ENCODE measurements at regions not wholly inside any gene's neighbourhood (a gene's known extent, or its start where the extent isn't known, plus 50 kb on each side); places are given as distances from the start of the nearest gene placed in this dataset.

DNA sequence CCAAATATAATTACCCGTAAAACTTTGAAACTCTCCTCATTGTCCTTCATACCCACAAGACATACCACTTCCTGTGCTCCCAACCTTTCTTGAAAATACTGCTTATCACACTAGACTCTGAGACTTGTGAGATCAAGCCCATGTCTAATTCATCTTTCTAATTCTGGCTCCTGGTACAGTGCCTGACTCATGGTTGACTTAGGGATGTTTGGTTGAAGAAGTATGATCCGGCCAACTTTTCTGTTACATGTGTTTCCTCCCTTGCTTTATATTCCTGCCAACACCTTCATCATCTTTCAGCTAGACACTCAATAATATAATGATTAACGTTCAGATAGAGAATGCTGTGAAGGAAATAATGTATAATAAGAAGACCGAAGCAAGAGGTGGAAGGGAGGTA, 58.2 kb downstream of the MEX3B start:
- no peak for DNase-seq (ENCODE audit: low read depth)

DNA sequence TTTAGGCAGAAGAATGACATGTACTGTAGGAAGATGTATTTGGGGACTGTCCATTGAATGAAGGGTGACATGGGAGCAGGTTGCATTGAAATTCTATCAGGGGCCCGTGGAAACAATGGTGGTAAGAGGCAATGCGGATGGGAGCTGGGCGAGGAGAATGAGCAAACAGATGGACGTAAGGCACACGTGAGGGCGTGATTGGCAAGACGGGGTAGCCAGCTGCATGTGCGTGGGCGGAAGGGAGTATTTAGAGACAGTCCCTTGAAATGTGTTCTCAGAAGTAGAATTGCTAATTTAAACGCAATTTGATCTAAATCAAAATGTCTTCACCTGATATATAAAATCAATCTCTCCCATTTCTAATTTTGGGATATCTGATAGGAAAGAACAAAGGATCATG, 62.3 kb downstream of the MEX3B start:
- DNase-seq (ENCODE audit: low read depth), result no peak

DNA sequence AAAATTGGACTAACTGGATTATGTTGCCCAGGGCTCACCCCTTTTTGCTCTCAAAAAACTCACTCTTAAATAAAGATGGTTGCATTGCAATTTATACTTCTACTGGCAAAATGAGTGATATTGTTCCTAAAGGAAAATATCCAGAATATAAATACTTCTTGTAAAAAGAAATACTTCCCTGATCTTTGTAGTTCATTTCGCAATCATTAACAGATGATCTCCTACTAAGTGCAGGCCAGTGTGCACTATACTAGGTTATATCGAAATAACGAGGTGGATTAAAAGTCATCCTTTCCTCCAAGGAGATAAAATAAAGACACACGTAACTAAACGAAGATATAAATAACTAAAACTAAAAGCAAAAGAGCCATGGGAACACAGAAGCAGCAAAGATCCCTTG, 63.0 kb downstream of the MEX3B start:
- no peak for DNase-seq (ENCODE audit: low read depth)

DNA sequence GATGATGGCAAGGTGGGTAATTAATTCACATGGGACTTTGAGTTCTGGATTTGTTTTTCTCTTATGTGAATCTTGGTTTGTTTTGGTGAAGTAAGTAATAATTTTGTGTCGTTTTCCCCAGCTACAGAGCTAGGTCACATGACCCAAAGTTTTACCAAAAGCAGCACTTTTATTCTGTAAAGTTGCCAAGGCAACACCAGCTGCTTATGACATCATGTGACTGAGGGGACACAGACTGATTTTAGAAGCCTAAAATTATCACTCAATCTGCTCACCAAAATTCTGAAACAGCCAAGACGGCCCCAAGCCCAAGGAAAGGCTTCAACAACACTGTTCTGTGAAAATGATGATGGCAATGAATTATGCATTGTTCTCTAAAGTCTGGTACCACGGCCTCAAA, 63.9 kb downstream of the MEX3B start:
- no peak for DNase-seq (ENCODE audit: low read depth)

DNA sequence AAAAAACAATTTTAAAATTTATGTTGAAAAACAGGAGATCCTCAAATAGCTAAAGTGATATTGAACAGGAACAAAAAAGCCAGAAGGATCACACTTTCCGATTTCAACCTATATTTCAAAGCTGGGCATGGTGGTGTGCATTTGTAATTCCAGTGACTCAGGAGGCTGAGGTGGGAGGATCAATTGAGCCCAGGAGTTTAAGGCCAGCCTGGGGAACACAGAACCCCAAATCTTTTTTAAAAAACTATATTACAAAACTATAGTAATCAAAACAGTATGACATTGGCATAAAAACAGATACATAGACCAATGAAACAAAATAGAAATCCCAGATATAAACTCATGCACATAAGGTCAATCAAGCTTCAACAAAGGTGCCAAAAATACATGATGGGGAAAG, 68.4 kb downstream of the MEX3B start:
- DNase-seq (ENCODE audit: low read depth), result no peak

DNA sequence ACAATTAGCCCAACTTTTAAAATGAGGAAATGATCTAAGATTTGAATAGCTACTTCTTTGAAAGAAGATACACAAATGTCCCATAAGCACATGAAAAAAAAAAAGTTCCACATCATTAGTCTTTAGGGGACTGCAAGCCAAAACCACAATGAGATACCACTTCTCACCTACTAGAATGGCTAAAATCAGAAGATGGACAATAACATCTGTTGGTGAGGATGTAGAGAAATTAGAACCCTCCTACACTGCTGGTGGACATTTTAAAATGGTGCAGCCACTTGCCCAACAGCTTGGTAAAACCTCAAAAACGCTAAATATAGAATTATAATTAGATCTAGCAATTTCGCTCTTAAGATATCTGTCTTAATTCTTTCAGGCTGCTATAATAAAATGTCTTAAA, 77.1 kb downstream of the MEX3B start:
- DNase-seq (ENCODE audit: low read depth), result no peak

DNA sequence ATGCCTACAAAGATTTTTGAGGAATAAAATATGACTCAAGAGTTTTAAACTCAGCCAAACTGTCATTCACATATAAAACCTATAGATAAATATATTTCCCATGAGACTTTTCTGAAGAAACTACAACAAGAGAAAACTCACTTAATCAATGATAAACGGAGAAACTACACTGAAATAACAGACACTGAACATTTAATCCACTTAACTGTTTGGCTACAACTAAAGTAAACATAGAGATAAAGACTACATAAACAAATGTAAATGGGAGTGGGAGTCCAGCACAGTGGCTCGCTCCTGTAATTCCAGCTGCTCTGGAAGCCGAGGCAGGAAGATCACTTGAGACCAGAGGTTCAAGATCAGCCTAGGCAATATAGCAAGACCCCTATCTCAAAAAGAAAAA, 79.2 kb downstream of the MEX3B start:
- DNase-seq (ENCODE audit: low read depth), result no peak

DNA sequence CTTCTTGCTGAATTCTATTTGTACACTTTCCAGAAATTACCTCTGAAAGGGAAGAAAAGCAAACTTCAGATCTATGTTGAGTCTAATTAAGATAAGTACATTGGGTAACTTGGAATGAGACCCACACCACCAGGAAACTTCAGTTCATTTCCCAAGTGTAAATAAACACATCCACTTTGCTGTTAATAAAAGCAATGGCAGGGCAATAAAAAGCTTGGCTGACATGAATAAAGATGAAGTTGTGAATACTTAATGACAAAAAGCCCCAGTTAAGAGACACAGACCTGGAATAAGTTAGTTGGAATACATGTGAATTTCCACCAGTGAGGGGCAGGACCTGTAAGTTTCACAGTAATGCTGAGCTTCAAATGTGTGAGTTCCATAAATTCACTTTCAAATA, 83.3 kb downstream of the MEX3B start:
- DNase-seq (ENCODE audit: low read depth), result no peak

DNA sequence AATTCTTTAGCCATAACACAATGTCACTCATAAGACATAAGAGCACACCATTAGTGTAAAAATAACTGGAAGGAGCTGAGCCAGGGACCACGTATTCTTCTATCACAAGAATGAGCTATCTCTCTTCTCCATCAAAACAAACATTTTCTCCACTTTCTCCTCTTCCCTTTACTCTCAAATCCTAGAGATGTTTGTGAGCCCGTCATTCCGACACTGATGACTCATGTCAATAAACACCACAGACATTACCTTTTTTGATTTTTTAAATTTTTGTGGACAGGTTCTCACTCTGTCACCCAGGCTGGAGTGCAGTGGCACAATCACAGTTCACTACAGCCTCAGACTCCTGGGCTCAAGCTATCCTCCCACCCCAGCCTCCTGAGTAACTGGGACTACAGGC, 86.6 kb downstream of the MEX3B start:
- no peak for DNase-seq (ENCODE audit: low read depth)

DNA sequence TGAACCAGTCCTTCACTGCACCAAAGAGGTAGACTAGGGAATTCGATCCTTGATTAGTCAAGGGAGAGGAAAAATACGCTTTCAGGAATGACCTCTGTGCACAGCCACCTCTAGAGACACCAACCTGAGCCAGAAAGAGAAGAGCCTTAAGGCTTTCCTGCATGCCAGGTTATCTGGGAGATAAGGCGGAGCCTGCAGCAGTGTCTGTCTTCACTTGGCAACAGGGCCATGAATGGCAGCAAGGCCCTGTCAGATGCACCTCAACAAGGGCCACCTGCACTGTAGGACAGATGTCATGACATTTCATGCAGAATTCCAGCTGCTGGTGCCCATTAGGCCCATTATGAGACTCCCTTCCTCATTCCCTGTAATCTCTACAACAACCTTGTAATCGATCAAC, 88.1 kb downstream of the MEX3B start:
- DNase-seq (ENCODE audit: low read depth), result no peak

DNA sequence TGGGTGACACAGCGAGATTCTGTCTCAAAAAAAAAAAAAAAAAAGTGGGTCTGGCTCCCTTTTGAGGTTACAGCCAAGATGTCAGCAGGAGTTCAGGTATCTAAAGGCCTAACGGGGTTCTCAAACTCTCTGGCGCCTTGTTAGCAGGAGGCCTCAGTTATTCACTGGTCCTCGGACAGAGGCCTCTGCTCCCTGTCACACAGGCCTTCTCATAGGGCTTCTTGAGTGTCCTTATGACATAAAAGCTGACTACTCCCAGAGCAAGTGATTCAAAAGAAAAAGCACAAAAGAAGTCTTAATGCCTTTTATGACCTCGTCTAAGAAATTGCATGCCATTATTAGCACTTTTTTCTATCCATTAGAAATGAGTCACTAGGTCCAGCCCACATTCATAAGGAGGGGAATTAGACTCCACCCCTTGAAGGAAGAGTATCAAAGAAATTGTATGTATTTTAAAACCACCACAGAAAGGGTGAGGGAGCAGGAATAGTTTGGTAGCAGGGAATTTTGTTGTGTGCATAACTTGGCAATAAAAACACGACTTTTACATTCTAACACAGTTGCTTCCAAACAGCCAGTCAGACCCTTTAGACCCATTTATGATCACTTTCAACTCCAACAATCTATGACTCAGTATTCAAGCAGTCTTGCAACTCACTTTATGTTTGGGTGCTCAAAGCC, 90.3 kb downstream of the MEX3B start:
- DNase-seq (ENCODE audit: low read depth), result no peak

DNA sequence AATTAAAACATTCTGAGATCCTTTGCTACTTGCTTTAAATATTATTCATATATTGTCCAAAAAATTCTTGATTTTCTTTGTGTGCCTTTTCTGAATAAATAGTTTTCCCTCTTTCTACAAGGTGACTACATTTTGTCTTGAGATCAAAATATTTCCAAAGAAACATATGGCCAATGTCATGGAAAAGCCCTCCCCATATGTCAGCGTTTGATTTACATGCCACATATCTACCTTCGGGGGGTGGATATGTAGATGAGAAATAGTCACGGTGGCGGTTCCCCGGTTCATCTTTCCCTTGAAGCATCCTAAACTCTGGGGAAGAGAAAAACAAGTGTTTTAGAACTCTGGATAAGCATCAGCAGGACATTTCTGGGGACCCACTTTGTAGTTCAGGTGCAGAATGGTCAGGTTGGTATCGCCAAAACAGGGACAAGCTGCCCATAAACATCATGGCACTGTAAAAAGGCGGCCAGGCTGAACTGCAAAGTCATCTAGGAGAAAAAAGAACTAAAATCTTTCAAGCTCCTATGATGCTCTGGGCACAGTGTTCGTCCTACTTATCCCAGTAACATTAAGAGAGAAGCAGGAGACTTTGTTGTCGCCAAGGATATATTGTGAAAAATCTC, 91.5 kb downstream of the MEX3B start:
- DNase-seq (ENCODE audit: low read depth), result no peak

DNA sequence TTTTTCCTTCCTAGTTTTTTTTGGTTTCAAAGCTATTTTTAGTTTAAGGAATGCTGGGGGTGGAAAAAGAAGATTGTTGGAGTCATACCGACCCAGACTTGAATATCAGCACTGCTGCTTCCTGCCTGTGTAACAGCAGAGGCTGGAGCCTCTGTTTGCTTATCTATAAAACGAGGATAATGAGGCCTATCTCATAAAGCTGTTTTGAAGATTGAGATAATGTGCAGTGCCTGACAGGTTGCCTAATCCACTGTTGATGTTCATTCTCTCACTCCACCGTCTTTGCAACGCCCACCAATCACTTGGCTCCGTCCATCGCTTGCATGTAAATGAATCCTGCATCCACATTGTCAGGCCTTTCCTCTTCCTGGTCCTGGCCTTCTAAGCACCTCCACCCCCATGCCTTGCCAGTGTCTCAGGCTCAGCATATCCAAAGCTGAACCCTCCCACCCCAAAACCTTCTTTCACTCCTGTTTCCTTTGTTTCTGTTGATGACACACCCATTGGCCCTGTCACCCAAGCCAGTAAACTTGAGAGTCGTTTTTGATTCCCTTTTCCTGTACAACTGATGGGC, 94.9 kb downstream of the MEX3B start:
- peak; percentile 79 for DNase-seq (ENCODE audit: low read depth)

DNA sequence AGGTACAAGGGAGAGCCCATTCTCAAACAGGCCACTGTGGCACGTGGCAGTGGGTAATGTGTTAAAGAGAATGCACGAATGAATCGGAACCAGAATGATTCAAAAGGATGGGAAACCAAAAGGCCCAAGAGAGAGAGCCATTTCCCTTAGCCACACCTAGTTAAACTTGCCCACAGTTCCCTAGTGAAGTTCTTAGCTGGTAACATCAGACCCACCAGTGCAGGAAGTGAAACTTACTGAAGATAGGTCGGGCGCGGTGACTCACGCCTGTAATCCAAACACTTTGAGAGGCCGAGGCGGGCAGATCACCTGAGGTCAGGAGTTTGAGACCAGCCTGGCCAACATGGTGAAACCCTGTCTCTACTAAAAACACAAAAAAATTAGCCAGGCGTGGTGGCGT, 97.1 kb downstream of the MEX3B start:
- DNase-seq (ENCODE audit: low read depth), result no peak

DNA sequence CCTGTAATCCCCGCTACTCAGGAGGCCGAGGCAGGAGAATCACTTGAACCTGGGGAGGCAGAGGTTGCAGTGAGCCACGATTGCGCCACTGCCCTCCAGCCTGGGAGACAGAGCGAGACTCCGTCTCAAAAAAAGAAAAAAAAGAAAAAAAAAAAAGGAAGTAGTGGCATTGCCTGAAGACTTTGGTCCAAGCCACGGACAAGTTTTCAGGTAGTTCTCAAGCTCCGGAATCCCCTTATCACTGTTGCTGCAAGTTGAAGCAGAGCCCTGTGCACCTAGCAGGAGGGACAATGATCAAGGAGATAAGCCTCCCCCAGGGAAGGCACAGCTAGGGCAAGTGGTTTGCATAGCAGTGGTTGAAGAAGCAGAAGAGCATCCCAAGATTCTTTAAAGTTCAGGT, 97.6 kb downstream of the MEX3B start:
- DNase-seq (ENCODE audit: low read depth), result no peak

DNA sequence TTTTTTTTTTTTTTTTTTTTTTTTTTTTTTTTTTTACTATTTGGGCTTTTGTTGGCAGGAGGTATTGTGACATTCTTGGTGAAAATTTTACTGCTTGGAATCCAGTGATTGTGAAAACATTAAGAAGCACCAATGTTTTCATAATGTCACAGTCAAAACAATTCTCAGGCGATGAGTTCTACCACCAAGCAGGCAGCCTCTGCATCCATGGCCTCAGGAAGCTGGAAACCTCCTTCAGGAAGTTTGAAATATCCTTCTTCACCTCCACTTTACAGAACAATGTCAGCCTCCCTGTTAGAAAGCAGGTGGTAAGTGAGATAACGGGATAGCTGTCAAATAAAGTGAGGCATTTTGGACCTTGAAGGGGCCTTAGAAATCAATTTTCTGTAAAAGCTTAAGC, 98.3 kb downstream of the MEX3B start:
- no peak for DNase-seq (ENCODE audit: low read depth)

DNA sequence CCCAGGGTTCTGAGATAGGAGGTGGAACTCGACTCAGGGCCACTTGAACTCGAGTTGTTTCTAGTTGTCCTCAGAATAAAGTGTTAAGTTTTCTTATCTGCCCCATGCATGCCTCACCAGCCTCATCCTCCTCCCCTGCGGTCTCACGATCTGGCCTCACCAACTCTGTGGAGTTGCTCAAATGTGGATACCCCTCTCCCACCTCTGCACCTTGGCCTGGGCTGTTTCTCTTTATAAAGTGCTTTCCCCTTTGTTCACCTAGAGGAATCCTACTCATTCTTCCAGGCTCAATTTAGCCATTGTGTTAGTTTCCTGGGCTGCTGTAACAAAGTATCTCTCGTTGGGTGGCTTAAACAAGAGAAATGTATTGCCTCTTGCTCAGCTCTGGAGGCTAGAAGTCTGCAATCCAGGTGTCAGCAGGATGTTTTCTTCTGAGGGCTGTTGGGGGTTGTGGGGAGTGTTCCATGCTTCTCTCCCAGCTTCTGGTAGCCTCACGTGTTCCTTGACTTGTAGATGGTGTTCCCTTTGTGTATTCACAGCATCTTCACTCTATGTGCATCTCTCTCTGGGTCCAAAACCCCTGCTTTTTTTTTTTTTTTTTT, 100.7 kb downstream of the MEX3B start:
- DNase-seq (ENCODE audit: low read depth), result peak; percentile 95

DNA sequence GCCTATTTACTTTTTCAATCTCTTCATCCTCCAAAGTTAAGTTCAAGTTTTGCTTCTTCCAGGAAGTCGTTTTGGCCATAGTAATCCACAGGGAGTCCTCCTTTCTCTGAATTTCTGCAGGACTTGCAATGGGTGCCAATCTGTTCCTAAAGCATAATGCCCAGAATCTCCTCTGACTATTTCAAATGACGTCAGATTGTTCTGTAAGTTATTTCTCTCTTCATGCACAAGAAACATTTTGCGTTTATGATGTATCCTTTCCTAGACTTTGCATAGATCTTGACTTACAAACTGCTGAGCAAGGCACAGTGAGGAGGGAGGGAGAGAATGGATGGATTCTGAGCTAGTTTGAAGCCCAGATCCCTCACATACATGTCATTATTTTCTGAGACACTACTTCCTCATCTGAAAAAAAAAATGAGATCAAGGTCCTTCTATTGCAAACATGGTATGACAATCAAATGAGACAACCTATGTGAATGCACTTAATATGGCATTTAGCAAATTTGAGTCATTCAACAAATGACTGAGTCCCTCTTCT, 103.1 kb downstream of the MEX3B start:
- DNase-seq (ENCODE audit: low read depth), result no peak

DNA sequence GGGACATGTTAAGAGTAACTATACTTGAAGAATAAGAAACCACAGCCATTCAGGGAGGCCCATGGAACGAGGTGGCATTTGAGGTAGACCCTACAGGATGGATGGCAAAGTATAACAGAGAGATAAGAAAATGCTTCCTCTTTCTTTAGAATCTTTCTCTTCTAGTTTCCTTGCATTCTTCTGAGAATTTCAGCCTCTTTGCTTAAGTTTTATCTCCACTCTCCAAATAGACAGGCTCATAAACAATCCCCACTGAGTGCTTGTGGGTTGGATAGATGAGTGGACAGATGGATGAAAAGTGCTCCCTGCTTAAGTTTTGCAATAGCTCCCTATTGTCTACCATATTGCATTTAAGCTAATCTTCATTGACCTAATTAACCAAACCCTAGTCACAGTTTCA, 103.7 kb downstream of the MEX3B start:
- DNase-seq (ENCODE audit: low read depth), result peak; percentile 90

DNA sequence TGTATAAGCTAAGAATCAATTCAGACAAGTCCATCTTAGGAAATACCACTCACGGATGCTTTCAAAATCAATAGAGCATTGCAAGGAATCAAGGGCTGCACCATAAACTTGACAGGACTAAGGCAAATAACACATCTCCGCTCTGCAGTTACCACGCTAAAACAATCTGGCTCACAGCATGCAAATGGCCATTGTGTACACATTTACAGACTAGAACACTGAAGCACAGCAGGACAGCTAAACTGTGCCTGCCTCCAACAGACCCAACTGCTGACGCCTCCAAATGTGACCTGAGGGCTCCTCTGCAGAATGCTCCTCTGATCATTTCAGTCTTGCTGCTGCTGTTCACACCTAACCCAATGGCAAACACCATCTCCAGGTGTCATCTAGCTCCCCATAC, 104.3 kb downstream of the MEX3B start:
- DNase-seq (ENCODE audit: low read depth), result no peak

DNA sequence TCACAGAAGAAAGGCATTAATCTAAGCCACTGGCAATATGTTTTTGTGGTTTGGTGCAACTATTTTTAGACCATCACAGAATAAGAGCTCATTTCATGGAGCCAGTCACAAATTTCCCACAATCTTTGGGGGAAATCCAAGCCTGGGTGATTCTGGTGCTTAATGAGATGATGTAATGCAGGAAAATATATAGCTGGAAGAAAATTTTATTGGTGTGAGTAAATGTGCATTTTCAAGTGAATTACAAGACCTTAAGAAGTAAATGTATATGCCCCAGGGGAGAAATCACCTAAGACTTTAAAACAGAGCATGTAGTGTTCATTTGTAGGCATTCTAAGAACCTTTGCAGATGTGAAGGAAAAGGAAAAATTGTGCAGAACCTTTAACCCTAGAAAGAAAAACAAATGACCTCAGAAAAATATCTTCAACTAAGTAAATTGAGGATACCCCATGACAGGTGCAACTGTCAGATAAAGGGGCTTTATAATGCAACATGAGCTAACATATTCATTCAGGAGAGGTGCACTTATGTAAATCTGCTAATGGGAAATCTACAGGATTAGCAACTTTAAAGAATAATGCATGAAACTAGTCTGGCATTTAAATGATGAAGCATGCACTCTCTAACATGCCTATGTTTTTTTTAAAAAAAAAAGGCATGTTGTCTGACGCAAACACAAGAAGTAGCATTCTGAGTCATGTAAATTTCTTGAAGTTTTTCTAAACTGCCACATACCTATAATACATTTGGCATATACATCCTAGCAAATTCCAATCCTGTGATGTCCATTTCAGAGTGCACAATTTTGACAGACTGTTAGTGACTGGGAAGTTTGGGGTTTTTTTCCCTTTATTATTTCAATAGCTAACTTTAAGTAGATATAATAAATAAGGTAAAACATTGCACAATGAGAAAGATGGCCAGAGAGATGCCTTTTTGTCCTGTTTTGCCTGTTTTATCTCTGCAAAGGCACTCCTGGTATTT, 105.1 kb downstream of the MEX3B start:
- DNase-seq (ENCODE audit: low read depth), result no peak
